NCI-H460 (cell line): ENCODE measurements at regions not wholly inside any gene's neighbourhood (a gene's known extent, or its start where the extent isn't known, plus 50 kb on each side); places are given as distances from the start of the nearest gene placed in this dataset.

Experiments
- DNase-seq: peaks from one replicate; pipeline ENCODE4 v3.0.0-alpha.2; 2016; ENCODE audit warnings: low read depth; ENCODE audit errors: extremely low read depth

DNA sequence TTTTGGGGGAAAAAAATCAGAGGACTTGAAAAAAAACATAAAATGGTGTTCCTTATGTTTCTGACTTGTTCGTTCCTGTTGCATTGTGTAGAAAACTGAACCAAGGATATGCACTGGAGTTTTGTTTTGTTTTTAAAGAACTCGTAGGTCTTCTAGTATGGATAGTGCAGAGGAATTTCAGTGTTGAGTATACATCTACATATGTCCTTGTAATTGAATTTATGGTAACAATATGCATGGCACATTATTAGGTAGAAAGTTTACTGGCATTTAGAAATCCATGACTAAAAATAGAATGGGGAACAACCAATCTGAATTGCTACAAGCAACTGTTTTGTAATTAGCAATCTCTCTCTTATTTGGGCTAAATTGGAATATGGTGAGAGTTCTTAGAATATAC is 188.3 kb upstream of the ZRANB2 start:
- no peak for DNase-seq

DNA sequence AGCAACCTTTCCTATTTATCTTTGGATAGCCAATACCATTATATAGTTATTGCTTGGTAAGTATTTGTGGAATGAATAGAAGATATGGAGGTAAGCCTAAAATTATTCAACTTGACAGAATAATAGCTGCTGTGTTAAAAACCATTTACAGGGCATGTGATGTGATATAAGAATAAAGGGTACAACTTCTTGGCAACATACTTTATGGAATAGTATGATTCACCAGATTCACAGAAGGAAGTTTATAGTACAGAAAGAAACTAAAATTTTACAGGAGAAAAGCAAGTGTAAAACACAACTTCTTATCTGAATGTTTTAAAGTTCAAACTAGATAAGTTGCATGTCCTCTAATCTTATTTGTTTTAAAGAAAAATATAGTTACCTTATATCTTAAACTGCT is 186.4 kb upstream of the ZRANB2 start:
- DNase-seq = no peak

GRCh38 chr1:71264039-71264438 is 183.2 kb upstream of the ZRANB2 start:
- DNase-seq = no peak

GRCh38 chr1:71262970-71263369 is 182.1 kb upstream of the ZRANB2 start:
- no peak for DNase-seq

DNA sequence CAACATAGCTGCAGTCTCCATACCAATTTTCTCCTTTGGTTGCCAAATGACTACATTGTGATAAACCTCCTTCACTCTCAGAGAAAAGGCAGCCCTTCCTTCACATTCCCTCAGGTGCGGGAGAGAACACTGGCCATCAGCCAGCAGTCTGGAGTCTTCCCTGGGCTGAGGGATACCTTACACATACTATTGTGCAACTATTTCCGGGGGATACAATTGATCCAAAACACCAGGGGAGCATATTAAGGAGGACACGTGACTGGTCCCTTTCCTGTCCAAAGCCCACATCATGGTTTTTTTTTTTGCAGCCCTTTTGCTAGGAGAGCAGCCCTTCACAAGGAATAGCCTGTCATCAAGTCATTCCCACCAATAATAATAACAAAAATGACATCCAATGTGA is 172.1 kb upstream of the ZRANB2 start:
- no peak for DNase-seq

DNA sequence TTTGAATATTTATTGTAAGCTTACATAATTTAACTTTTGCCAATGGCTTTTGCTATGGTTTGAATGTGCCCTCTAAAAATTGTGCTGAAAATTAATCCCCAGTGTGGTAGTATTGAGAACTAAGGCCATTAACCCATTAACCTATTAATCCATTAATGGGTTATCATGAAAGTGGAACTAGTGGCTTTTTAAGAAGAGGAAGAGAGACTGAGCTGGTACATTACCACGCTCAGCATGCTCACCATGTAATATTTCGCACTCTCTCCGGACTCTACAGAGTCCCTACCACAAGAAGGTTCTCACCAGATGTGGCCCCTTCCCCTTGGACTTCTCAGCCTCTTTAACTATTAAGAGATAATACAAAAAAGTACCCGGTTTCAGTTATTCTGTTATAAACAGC is 164.4 kb upstream of the ZRANB2 start:
- no peak for DNase-seq

- no peak for DNase-seq
Observed at GRCh38 chr1:71242239-71242638, 161.4 kb upstream of the ZRANB2 start.

DNA sequence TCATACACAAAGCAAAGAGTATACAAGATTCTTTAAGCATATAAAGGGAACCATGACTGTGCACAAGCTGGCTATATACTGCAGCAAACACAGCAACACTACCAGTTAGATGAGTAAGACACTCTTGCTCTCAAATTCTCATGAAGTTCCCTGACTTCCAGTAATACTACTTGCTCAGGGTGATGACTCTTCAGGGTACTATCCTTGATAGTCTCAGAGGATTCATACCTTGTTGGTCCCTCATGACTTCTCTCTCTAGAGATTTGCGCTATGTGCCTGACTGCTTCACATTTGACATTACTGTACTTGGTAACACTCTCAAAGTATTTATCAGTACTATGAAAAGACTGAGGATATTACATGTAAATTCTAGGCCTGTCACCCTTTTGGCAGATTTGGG is 159.8 kb upstream of the ZRANB2 start:
- no peak for DNase-seq

- no peak for DNase-seq
Observed at GRCh38 chr1:71236503-71236902, 155.7 kb upstream of the ZRANB2 start.

- no peak for DNase-seq
Observed at GRCh38 chr1:71233645-71234044, 152.8 kb upstream of the ZRANB2 start.

GRCh38 chr1:71232786-71233185 is 152.0 kb upstream of the ZRANB2 start:
- no peak for DNase-seq

DNA sequence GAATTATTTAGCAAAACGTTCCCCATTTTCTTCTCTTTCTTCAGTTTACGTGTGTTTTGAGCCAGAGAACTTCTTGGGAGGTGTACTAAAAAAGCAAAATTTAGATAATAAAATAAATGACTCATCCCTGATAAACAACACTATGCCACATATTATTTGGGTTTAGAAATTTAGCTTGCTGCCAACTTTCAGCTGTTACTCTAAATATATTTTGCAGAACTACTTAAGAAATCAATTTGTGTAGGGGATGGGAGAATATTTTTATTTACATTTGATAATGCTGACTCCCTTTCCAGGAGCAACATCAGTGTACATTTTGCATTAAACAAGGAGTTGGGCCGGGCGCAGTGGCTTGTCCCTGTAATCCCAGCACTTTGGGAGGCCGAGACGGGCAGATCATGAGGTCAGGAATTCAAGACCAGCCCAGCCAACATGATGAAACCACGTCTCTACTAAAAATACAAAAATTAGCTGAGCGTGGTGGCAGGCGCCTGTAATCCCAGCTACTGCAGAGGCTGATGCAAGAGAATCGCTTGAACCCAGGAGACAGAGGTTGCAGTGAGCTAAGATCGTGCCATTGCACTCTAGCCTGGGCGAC is 151.4 kb upstream of the ZRANB2 start:
- DNase-seq = no peak

DNA sequence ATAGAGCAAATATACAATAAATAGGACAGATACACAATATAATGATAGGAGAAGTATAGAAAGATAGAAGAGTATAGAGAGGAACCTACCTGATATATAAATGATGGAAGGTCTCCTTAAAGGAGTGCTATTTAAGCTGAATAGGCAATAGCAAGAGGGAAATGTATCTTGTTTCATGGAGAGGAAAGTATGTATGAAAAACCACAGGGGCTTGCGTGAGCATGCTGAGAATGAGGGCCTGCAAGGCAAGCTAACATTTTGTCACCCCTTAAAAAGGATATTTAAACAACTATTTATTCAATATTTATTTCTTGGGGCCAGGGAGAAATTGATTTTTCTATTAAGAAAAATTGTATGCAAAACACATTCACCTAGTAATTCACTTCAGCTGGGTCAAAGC is 150.9 kb upstream of the ZRANB2 start:
- DNase-seq = no peak

DNA sequence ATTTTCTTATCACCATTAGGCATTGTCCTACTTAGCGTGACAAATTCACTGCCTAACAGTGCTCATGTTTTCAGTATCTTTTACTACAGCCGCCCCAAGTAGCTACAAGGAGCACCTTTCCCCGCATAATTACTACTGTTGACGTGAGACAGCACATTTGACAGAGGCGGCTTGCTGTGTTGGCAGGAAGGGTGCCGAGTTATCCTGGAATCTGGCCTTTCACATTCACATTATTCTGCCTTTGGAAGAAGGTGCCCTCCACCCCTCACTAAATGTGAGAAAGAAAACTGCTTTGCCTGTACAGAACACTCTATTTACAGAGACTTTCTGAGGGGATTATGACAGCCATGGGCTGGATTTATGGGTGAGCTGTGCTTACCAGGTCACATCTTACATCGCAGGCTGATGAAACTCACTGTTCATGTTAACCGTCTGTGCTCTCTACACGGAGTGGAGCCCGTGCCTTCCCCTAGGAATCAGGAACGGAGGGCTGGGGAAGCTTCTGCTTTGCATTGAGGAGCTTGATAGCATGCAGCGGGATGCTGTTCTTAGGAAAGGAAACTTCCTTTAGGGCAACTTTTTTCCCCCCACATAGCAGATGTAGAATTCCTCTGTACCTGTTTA is 148.0 kb upstream of the ZRANB2 start:
- no peak for DNase-seq

GRCh38 chr1:71228241-71228640 is 147.4 kb upstream of the ZRANB2 start:
- DNase-seq = no peak

- no peak for DNase-seq
Observed at GRCh38 chr1:71224741-71225377, 144.0 kb upstream of the ZRANB2 start.

- no peak for DNase-seq
Observed at GRCh38 chr1:71223641-71224340, 143.0 kb upstream of the ZRANB2 start.

- no peak for DNase-seq
Observed at GRCh38 chr1:71222668-71223067, 141.8 kb upstream of the ZRANB2 start.

- DNase-seq = no peak
Observed at GRCh38 chr1:71210718-71211117, 129.9 kb upstream of the ZRANB2 start.

GRCh38 chr1:71203241-71203640 is 122.4 kb upstream of the ZRANB2 start:
- no peak for DNase-seq

DNA sequence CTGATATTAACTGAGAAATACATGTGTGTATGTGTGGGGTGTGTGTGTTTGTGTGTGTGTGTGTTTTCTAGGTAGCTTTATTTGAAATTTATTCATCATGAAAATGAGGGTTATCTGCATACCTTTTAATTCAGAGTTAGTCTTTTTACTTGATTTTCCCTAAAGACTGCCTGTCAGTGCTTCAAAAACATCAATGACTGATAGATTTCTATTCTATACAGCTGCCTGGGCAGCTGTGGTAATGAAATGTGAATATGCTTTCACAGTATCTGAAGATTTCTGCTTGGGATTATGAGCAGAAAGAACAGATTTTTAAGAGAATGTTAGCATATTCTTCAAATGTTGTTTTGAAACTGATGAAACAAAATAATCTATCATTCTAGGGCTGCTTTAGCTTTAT is 119.7 kb upstream of the ZRANB2 start:
- DNase-seq = no peak

- DNase-seq = peak; percentile 7
Observed at GRCh38 chr1:71196685-71197084, 115.8 kb upstream of the ZRANB2 start.
